Stomach (tissue), 8 donors: ENCODE measurements at regions not wholly inside any gene's neighbourhood (a gene's known extent, or its start where the extent isn't known, plus 50 kb on each side); places are given as distances from the start of the nearest gene placed in this dataset.

Experiments
- DNase-seq, 2 donors: peaks; one replicate each; pipeline versions ENCODE4 v3.0.0 to v3.0.0-alpha.2; 2013 to 2019
- H3K27ac ChIP-seq, 5 donors: fragments of 200-600 bp in 4 of 5; sonication (generic) in 4 of 5; one replicate each; pipeline ENCODE4 v1.5.1; 2013 to 2019; ENCODE audit warnings: mild to moderate bottlenecking in 1 of 5, moderate library complexity in 1 of 5
- H3K27me3 ChIP-seq, 3 donors: fragments of 200-600 bp; sonication (generic); one replicate each; pipeline ENCODE4 v1.5.1; 2017 to 2019; ENCODE audit warnings: mixed run types in 1 of 3
- H3K36me3 ChIP-seq, 4 donors: fragments of 200-600 bp; sonication (generic); 1 replicate in 3 of 4; 2 replicates in 1 of 4; pipeline ENCODE4 v1.5.1; 2016 to 2019
- H3K4me1 ChIP-seq, 4 donors: fragments of 200-600 bp; sonication (generic); one replicate each; pipeline ENCODE4 v1.5.1; 2016 to 2019
- H3K4me3 ChIP-seq, 4 donors: fragments of 200-600 bp; sonication (generic) in 3 of 4; one replicate each; pipeline ENCODE4 v1.5.1; 2016 to 2019; ENCODE audit warnings: mild to moderate bottlenecking in 1 of 4
- H3K9me3 ChIP-seq, 4 donors: fragments of 200-600 bp; sonication (generic); one replicate each; pipeline ENCODE4 v1.5.1; 2016 to 2019
- CTCF ChIP-seq, 7 experiments: fragments of 450-650 bp in 4 of 7; fragments of 200-600 bp in 3 of 7; sonication (generic) in 3 of 7; IDR thresholded peaks; one replicate each; pipeline ENCODE4 v1.5.1; 2016 to 2019; ENCODE audit warnings: antibody characterized with exemption in 7 of 7, control low read depth in 2 of 7, mild to moderate bottlenecking in 1 of 7
- EP300 ChIP-seq: sonication (generic); formaldehyde crosslinking; IDR thresholded peaks from one replicate; pipeline ENCODE4 v1.6.1; 2017; ENCODE audit warnings: antibody characterized with exemption
- POLR2A ChIP-seq, 4 donors: fragments of 450-650 bp; IDR thresholded peaks; one replicate each; pipeline ENCODE4 v1.6.1; 2016; ENCODE audit warnings: antibody characterized with exemption in 4 of 4, control low read depth in 2 of 4, mild to moderate bottlenecking in 1 of 4, moderate library complexity in 1 of 4
- POLR2AphosphoS5 ChIP-seq, 3 donors: sonication (generic); formaldehyde crosslinking; IDR thresholded peaks; one replicate each; pipeline ENCODE4 v1.6.1; 2016; ENCODE audit warnings: antibody characterized with exemption in 3 of 3
- WGBS, 5 donors: extraction: QIAGEN DNeasy Blood & Tissue Kit in 3 of 5; methylation state at CpG; one replicate each; pipeline versions ENCODE4 v1.1.5 to v1.1.7; 2013 to 2018; 5-methylcytosine and 5-hydroxymethylcytosine counted together
- intact Hi-C: fragments of 100-400 bp; cut with DNase I; formaldehyde crosslinking; loops from one replicate; pipeline ENCODE4 v1.15.1; 2023; ENCODE audit warnings: low total_unique reads
- donor health status: healthy with polysubstance abuse.
- donor health status: Bipolar disorder and iron deficiency.
- donor health status: healthy.

- peaks cover 0 to 4% (median 0%) of the 10 kb centered on the region in 4 donors for H3K9me3 ChIP-seq
- H3K27me3 ChIP-seq = peaks cover 0 to 28% (median 0%) of the 10 kb centered on the region in 3 donors
- no peak for DNase-seq
- no peak overlapping the region for H3K4me3 ChIP-seq
- intact Hi-C loops = no loop called here
- no peaks in the 10 kb centered on the region for H3K36me3 ChIP-seq
- H3K27ac ChIP-seq = no peak overlapping the region
- WGBS, 5 donors = 57 to 64% (median 60%) methylated on average over 2 of the region's 2 CpGs
- TF ChIP-seq EP300 (no peak), POLR2A (IDR thresholded peaks at IDR 0.05) (no peak), POLR2AphosphoS5 (IDR thresholded peaks at IDR 0.05) (no peak), CTCF (IDR thresholded peaks at IDR 0.05) (no peak)
- no peaks in the 10 kb centered on the region for H3K4me1 ChIP-seq
These were observed 83.3 kb upstream of the FAM136A start for GRCh38 chr2:70385204-70385603.

GRCh38 chr2:70381821-70382220, 80.0 kb upstream of the FAM136A start:
- peaks cover 0 to 28% (median 0%) of the 10 kb centered on the region in 3 donors for H3K27me3 ChIP-seq
- H3K27ac ChIP-seq = no peak overlapping the region
- H3K4me3 ChIP-seq = no peak overlapping the region
- H3K4me1 ChIP-seq = no peaks in the 10 kb centered on the region
- H3K36me3 ChIP-seq = no peaks in the 10 kb centered on the region
- no peak for TF ChIP-seq POLR2AphosphoS5 (IDR thresholded peaks at IDR 0.05)
- TF ChIP-seq EP300 = no peak
- no peak for TF ChIP-seq POLR2A (IDR thresholded peaks at IDR 0.05)
- TF ChIP-seq CTCF (IDR thresholded peaks at IDR 0.05) = no peak
- WGBS, 5 donors = 46 to 53% (median 52%) methylated on average over 6 of the region's 6 CpGs
- peaks cover 0 to 4% (median 0%) of the 10 kb centered on the region in 4 donors for H3K9me3 ChIP-seq
- intact Hi-C loops = no loop called here
- DNase-seq = peak in 1 of 2 donors; percentile 20

- Histone ChIP-seq H3K27ac (no peak overlapping the region), H3K9me3 (peaks cover 0 to 4% (median 0%) of the 10 kb centered on the region in 4 donors), H3K27me3 (peaks cover 0 to 28% (median 0%) of the 10 kb centered on the region in 3 donors), H3K4me1 (no peaks in the 10 kb centered on the region), H3K4me3 (no peak overlapping the region), H3K36me3 (no peaks in the 10 kb centered on the region)
- DNase-seq = no peak
- TF ChIP-seq CTCF (IDR thresholded peaks at IDR 0.05) = no peak
- no peak for TF ChIP-seq POLR2A (IDR thresholded peaks at IDR 0.05)
- TF ChIP-seq EP300 = no peak
- TF ChIP-seq POLR2AphosphoS5 (IDR thresholded peaks at IDR 0.05) = no peak
- intact Hi-C loops = no loop called here
- WGBS, 5 donors = 60 to 70% (median 68%) methylated on average over 1 of the region's 1 CpG
These were observed 79.4 kb upstream of the FAM136A start for GRCh38 chr2:70381235-70381634.

GRCh38 chr2:70380621-70381020, 78.8 kb upstream of the FAM136A start:
- intact Hi-C loops = no loop called here
- TF ChIP-seq CTCF (IDR thresholded peaks at IDR 0.05) = no peak
- no peak for TF ChIP-seq EP300
- no peak for TF ChIP-seq POLR2AphosphoS5 (IDR thresholded peaks at IDR 0.05)
- no peak for TF ChIP-seq POLR2A (IDR thresholded peaks at IDR 0.05)
- no peak overlapping the region for H3K27ac ChIP-seq
- peaks cover 0 to 28% (median 0%) of the 10 kb centered on the region in 3 donors for H3K27me3 ChIP-seq
- no peaks in the 10 kb centered on the region for H3K36me3 ChIP-seq
- DNase-seq = no peak
- no peak overlapping the region for H3K4me3 ChIP-seq
- 72 to 79% (median 74%) methylated on average over 4 of the region's 4 CpGs for WGBS, 5 donors
- H3K9me3 ChIP-seq = peaks cover 0 to 4% (median 0%) of the 10 kb centered on the region in 4 donors
- no peaks in the 10 kb centered on the region for H3K4me1 ChIP-seq
